Inferior parietal cortex (tissue), 1 donor: ENCODE measurements at regions not wholly inside any gene's neighbourhood (a gene's known extent, or its start where the extent isn't known, plus 50 kb on each side); places are given as distances from the start of the nearest gene placed in this dataset.
A peak's percentile ranks its signal among the peaks of the same experiment; 100 is the strongest.

Source experiments
- DNase-seq: peaks from one replicate; pipeline ENCODE4 v3.0.0-alpha.2; 2016; ENCODE audit errors: extremely low spot score

DNA sequence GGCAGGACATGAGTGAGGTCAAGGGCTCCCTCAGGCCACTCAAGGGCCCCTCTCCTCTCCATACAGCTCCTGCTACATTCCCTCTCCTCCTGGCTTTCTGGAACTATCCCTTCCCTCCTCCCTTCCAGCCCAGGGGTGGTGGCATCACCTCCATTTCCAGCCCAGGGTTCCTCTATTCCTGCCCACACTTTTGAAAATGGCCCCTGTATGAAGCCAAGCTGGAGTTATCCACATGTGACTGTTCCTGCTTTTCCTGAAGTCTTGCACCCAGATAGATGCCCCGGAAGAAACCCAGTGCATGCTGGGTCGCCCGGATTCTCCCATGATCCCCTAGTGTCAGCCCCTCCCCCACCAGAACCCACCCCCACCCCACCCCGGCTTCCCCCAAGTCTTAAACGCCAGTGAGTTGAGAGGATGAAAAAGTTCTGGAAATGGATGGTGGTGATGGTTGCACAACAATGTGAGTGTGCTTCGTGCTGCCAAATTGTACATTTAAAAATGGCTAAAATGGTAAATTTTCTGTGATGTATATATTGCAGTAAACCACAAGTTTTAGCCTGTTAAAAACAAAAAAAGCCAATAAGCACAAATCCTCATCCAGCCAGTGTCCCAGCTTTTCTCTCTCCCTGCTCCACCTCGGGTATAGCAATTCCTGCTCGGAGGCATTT lies 136.9 kb downstream of the SCARB1 start:
- no peak for DNase-seq

DNA sequence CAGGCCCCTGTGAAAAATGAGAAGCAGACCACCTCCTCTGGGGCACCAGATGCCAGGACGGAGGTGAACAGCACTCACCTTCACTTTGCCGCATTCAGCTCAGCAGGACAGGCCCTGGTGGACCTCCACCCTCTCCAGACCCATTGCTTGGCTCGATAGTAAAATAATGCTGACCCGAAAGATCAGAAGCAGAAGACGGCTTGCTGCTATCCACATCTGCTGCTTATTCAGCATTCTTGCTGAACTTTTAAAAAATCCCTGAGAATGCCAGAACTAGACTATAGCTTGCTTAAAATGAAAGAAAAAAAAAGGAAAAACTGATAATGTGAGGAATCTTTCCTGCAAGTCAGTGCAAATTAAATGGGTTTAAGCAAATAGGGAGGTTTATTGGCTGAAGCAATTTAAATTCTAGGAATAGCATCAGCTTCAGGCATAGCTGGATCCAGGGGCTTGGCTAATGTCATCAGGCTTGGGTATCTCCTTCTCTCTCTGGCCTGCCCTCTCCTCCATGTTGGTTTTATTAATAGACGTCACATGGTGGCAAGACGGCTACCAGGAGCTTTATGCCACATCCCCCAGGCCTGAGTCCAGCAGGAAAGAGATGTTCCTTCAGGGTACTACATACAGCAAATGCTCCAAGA lies 137.9 kb downstream of the SCARB1 start:
- no peak for DNase-seq

DNA sequence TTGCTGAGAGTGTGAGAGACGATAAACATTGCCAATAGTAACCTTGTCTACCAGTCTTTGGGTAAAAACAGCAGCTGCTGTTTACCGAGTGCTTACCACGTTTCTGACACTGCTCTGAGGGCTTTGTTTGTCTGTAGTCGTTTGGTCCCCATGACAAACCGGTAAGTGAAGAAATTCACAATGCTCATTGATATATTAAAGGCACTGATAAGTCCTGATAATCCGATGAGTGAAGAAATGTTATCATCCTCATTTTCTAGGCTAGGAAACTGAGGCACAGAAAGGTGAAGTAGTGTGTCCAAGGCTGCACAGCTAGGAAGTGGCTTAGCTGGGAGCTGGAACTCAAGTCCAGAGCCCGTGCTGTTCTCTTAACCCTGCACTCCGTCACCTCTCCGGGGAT lies 138.6 kb downstream of the SCARB1 start:
- DNase-seq: no peak

DNA sequence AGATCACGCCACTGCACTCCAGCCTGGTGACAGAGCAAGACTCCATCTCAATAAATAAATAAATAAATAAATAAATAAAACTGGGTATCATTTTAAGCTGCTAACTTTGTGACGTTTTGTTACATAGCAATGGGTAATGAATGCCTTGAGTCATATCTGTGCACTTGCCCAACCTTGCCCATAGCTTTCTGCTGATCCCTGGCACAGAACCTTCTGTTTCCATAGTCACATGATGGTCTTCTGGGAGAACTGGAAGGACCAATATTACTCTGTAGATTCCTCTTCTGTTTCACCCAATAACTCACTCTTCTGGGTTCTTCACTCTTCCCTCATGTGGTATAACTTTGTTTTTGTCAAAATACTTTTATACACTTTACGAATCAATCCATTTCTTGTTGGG lies 140.8 kb downstream of the SCARB1 start:
- DNase-seq: no peak

DNA sequence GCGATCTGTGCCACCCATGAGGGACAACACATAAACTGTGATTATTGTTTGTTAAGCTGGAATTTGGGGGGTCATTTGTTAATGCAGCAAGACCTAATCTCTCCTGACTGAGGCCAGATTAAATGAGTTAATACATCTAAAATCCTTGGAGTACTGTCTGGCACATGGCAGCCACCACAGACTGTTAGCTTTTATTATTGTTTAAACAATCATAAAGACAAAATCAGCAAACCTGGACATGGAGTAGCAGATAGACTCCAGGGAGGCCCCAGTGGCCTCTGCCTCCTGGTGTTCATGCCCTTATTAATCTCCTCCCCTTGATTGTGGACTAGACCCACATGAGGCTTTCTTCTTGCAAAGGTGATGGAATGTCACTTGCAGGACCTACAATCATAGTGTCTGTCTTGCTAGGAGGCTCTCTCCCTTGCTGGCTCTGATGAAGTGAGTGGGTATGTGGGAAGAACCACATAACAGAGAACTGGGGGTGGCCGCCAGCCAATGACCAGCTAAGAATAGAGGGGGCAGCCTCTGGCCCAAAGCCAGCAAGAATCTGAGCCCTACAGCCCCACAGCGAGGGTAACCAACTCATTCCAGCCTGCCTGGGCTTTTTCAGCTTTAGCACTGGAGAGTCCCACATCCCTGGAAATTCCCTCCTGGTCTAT lies 142.0 kb downstream of the SCARB1 start:
- no peak for DNase-seq

GRCh38 chr12:124720681-124721500 lies 142.8 kb downstream of the SCARB1 start:
- DNase-seq: peak; percentile 49

GRCh38 chr12:124720004-124720680 lies 143.5 kb downstream of the SCARB1 start:
- no peak for DNase-seq

GRCh38 chr12:124719231-124719630 lies 144.4 kb downstream of the SCARB1 start:
- no peak for DNase-seq

DNA sequence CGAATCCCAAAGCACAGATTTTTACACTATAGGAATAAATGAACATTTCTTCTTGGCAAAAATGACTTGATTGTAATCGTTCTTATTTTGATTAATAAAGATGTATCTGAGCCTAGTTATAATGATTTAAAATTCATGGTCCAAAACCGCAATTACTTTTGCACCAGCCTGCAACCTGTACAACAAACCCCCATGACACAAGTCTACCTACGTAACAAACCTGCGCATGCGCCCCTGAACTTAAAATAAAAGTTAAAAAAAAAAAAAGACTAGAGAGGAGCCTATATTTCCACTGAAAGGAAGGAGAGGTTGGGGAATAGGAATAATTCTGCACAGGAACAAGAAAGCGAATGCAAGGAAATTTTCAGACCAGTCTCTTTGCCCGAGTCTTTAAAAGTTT lies 145.2 kb downstream of the SCARB1 start:
- DNase-seq: no peak

GRCh38 chr12:124718036-124718435 lies 145.6 kb downstream of the SCARB1 start:
- no peak for DNase-seq

DNA sequence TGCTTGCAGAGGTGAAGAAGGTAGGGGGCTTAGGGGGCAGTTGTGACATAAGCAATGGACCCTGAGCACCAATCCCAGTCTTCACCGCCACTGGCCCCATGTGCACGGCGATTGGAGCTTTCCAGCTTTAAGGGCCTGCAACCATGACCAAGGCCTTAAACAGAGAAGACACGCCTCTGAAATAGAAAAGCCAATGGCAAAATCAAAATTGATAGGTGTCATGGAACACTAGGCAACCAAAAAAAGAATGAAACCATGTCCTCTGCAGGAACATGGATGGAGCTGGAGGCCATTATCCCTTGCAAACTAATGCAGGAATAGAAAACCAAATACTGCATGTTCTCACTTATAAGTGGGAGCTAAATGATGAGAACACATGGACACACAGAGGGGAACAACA lies 146.3 kb downstream of the SCARB1 start:
- DNase-seq: no peak

- DNase-seq: no peak
Observed at GRCh38 chr12:124716208-124717130, 147.2 kb downstream of the SCARB1 start.

GRCh38 chr12:124715121-124715990 lies 147.9 kb upstream of the NCOR2 start:
- no peak for DNase-seq

DNA sequence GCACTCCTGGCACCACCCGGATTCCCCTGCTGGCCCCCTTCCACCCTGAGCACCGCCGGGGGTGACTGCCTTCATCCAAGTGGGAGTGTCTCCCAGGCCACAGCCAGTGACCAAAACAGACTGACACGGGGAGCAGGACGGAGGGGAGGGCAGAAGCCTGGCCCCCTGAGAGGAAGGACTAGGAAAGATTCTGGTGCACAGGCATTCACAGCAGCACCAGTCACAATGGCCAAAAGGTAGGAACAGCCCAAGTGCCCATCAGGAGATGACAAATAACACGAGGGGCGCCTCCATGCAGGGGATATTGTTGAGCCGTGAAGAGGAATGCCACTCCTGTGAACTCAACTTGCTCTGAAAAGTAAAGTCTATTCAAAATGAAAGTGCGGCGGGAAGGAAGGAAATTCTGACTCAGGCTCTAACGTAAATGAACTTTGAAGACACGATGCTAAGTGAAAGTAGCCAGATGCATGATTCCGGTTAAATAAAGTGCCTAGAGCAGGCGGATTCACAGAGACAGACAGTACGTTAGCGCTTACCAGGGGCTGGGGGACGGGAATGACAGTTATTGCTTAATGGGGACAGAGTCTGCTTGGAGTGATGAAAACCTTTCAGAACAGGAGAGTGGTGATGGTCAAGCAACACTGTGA lies 146.1 kb upstream of the NCOR2 start:
- DNase-seq: no peak

- no peak for DNase-seq
Observed at GRCh38 chr12:124713041-124713435, 145.6 kb upstream of the NCOR2 start.

- no peak for DNase-seq
Observed at GRCh38 chr12:124711344-124711743, 143.9 kb upstream of the NCOR2 start.

- DNase-seq: no peak
Observed at GRCh38 chr12:124709722-124710687, 142.6 kb upstream of the NCOR2 start.

DNA sequence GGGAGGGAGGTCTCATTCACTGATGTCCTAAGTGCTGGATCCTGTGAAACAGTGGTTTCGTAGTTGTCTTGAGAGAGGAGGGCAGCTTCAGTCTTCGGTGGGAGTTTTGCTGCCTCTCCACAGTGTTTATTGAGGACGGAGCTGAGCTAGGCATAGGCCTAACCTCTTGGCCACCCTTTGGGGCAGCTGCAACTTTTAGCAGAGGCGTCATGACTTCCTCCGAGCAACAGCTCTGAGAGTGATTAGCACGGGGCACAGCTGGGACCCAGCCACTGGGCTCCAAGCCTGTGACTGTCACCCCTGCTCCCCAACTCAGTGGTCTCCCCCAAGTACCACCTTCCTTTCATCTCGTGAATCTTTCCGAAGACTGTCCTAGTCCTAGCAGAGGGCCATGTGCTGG lies 139.9 kb upstream of the NCOR2 start:
- DNase-seq: no peak
